OCI-LY7 (cell line): ENCODE measurements at regions not wholly inside any gene's neighbourhood (a gene's known extent, or its start where the extent isn't known, plus 50 kb on each side); places are given as distances from the start of the nearest gene placed in this dataset.

Source experiments
- BruUV-seq: library from RNA; stranded (reverse); fragments of 400-500 nt; replicated peaks from 2 replicates; lab custom pipeline; 2021; lab: Mats Ljungman, UMichigan
- CTCF ChIA-PET: fragments of 300-600 bp; sonication (Branson Sonifier 250); formaldehyde crosslinking; loops from one replicate; lab custom pipeline; 2022; ENCODE audit warnings: antibody characterized with exemption; ENCODE audit not compliant: unreplicated experiment; lab: Charles Lee
- POLR2A ChIA-PET: fragments of 300-600 bp; sonication (Branson Sonifier 250); formaldehyde crosslinking; loops from one replicate; lab custom pipeline; 2022; ENCODE audit warnings: antibody characterized with exemption; lab: Charles Lee
- DNase-seq: peaks from one replicate; pipeline ENCODE4 v3.0.0-alpha.2; 2015; ENCODE audit warnings: low spot score
- H2AFZ ChIP-seq: fragments of 200-600 bp; sonication (generic), shearing (Covaris generic); 2 replicates; pipeline ENCODE4 v1.6.1; 2014; ENCODE audit warnings: mild to moderate bottlenecking, antibody characterized with exemption, low read length, moderate library complexity
- H3K27ac ChIP-seq: fragments of 200-600 bp; sonication (generic); 2 replicates; pipeline ENCODE4 v1.5.1; 2014; ENCODE audit warnings: mixed run types, low read depth, mild to moderate bottlenecking, moderate library complexity, low read length, inconsistent platforms; ENCODE audit not compliant: poor library complexity, severe bottlenecking
- H3K36me3 ChIP-seq: fragments of 200-600 bp; sonication (generic); 2 replicates; pipeline ENCODE4 v1.6.1; 2014; ENCODE audit warnings: mild to moderate bottlenecking, antibody characterized with exemption, low read length, moderate library complexity, mixed read lengths; ENCODE audit not compliant: insufficient read depth
- H3K4me1 ChIP-seq: fragments of 200-600 bp; sonication (generic); 2 replicates; pipeline ENCODE4 v1.5.1; 2014; ENCODE audit warnings: mild to moderate bottlenecking, low read length; ENCODE audit not compliant: insufficient read depth, poor library complexity, severe bottlenecking
- H3K4me2 ChIP-seq: fragments of 200-600 bp; sonication (generic); 2 replicates; pipeline ENCODE4 v1.6.1; 2014; ENCODE audit warnings: mild to moderate bottlenecking, low read length
- H3K4me3 ChIP-seq: fragments of 200-600 bp; sonication (generic); 2 replicates; pipeline ENCODE4 v1.5.1; 2014; ENCODE audit warnings: mild to moderate bottlenecking, low read depth, low read length; ENCODE audit not compliant: poor library complexity, severe bottlenecking
- H3K79me2 ChIP-seq: fragments of 200-600 bp; sonication (generic); 2 replicates; pipeline ENCODE4 v1.6.1; 2016; ENCODE audit warnings: low read depth, mild to moderate bottlenecking, low read length, moderate library complexity, mixed read lengths; ENCODE audit not compliant: insufficient read depth
- H3K9me2 ChIP-seq: fragments of 200-600 bp; sonication (generic); 2 replicates; pipeline ENCODE4 v1.6.1; 2016; ENCODE audit warnings: mild to moderate bottlenecking, low read length, mixed read lengths; ENCODE audit not compliant: insufficient read depth
- H3K9me3 ChIP-seq: fragments of 200-600 bp; sonication (generic); 2 replicates; pipeline ENCODE4 v1.6.1; 2014; ENCODE audit warnings: mild to moderate bottlenecking, mixed run types, low read length, mixed read lengths
- H4K20me1 ChIP-seq: fragments of 200-600 bp; sonication (generic); 2 replicates; pipeline ENCODE4 v1.6.1; 2014; ENCODE audit warnings: mild to moderate bottlenecking, antibody characterized with exemption, low read length, moderate library complexity, mixed read lengths; ENCODE audit not compliant: insufficient read depth
- CTCF ChIP-seq: fragments of 200-600 bp; sonication (generic); conservative IDR thresholded peaks from 2 replicates; pipeline ENCODE4 v1.5.1; 2014; ENCODE audit warnings: mild to moderate bottlenecking, antibody characterized with exemption, low read length, moderate library complexity, mixed read lengths
- EZH2phosphoT487 ChIP-seq: fragments of 200-600 bp; sonication (generic); IDR thresholded peaks from 2 replicates; pipeline ENCODE4 v1.6.1; 2018; ENCODE audit warnings: low read depth, borderline replicate concordance, mild to moderate bottlenecking, mixed run types, antibody characterized with exemption, low read length, moderate library complexity, mixed read lengths
- intact Hi-C: fragments of 100-400 bp; cut with micrococcal nuclease; formaldehyde crosslinking; loops from one replicate; pipeline ENCODE4 v1.10.0; 2022; ENCODE audit not compliant: unreplicated experiment

GRCh38 chr3:20772869-20773268, 586.9 kb upstream of the SGO1 start:
- Histone ChIP-seq H2AFZ (no peak overlapping the region), H3K9me3 (no peaks in the 10 kb centered on the region), H4K20me1 (no peaks in the 10 kb centered on the region), H3K4me3 (no peak overlapping the region), H3K4me1 (no peaks in the 10 kb centered on the region), H3K9me2 (no peaks in the 10 kb centered on the region), H3K27ac (no peak overlapping the region), H3K79me2 (no peaks in the 10 kb centered on the region), H3K4me2 (no peak overlapping the region), H3K36me3 (no peaks in the 10 kb centered on the region)
- no TSS peak for BruUV-seq
- DNase-seq, result no peak
- intact Hi-C loops, result no loop called here
- CTCF ChIA-PET, result no interaction called here
- POLR2A ChIA-PET, result no interaction called here
- TF ChIP-seq CTCF (no peak), EZH2phosphoT487 (no peak)

DNA sequence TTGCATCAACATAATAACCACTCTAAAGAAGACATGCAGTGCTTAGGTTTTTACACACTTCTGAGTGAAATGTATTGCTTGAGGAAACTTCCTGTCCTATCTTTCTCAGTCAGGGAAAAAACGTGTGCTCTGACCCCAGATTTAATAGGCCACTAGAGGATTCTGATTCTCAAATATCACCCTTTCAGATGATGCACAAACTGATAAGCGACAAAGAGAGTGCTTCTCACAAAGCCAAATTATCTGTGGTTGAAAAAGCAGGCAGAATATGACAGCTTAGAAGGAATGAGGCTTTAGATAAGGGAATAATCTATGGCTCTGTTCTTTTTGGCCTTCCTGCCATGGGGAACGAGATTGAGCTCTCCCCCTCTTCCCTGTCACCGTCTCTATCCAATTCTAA, 583.4 kb upstream of the SGO1 start:
- intact Hi-C loops, result no loop called here
- CTCF ChIA-PET, result no interaction called here
- no peaks in the 10 kb centered on the region for H4K20me1 ChIP-seq
- peak overlapping the region; percentile 62; the same call in 1 of the 2 replicates for H2AFZ ChIP-seq
- H3K36me3 ChIP-seq, result no peaks in the 10 kb centered on the region
- no peaks in the 10 kb centered on the region for H3K9me2 ChIP-seq
- H3K27ac ChIP-seq, result no peak overlapping the region
- no peaks in the 10 kb centered on the region for H3K9me3 ChIP-seq
- no peak overlapping the region for H3K4me3 ChIP-seq
- no peaks in the 10 kb centered on the region for H3K79me2 ChIP-seq
- H3K4me2 ChIP-seq, result no peak overlapping the region
- DNase-seq, result no peak
- POLR2A ChIA-PET, result no interaction called here
- TF ChIP-seq EZH2phosphoT487, result no peak
- TF ChIP-seq CTCF, result no peak
- no TSS peak for BruUV-seq
- no peaks in the 10 kb centered on the region for H3K4me1 ChIP-seq

DNA sequence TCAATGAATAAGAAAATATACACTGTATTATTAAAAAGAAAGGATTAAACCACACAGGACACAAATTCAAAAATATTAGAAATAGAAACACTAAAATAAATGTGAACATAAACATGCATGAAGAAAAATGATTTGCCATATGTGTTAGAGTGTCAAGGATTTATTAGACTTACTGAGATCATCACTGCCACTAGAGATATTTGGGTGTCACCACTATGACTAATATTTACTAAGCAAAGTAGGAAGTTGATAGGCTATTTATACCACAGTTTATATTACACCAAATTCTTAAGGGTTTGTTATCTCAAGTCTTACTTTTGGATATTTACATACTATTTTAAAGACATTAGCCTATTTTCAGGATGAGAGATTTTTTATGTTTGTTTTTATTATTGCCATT, 575.0 kb upstream of the SGO1 start:
- Histone ChIP-seq H3K36me3 (no peaks in the 10 kb centered on the region), H3K4me3 (no peak overlapping the region), H3K4me1 (no peaks in the 10 kb centered on the region), H3K4me2 (no peak overlapping the region), H3K9me2 (no peaks in the 10 kb centered on the region), H3K9me3 (no peaks in the 10 kb centered on the region), H3K27ac (no peak overlapping the region), H4K20me1 (no peaks in the 10 kb centered on the region), H3K79me2 (no peaks in the 10 kb centered on the region), H2AFZ (no peak overlapping the region)
- DNase-seq, result no peak
- intact Hi-C loops, result no loop called here
- CTCF ChIA-PET, result no interaction called here
- POLR2A ChIA-PET, result no interaction called here
- TF ChIP-seq EZH2phosphoT487, result no peak
- no peak for TF ChIP-seq CTCF
- no TSS peak for BruUV-seq
